H1 (cell line): ENCODE measurements at regions not wholly inside any gene's neighbourhood (a gene's known extent, or its start where the extent isn't known, plus 50 kb on each side); places are given as distances from the start of the nearest gene placed in this dataset.

ENCODE experiments used
- CTCF ChIA-PET: fragments of 300-600 bp; sonication (Branson Sonifier 250); formaldehyde crosslinking; loops from one replicate; lab custom pipeline; 2021; ENCODE audit not compliant: partially characterized antibody; lab: Charles Lee
- POLR2A ChIA-PET: fragments of 300-600 bp; sonication (Branson Sonifier 250); formaldehyde crosslinking; loops from one replicate; lab custom pipeline; 2021; ENCODE audit warnings: inconsistent platforms; ENCODE audit not compliant: partially characterized antibody; lab: Charles Lee
- DNase-seq, 2 experiments: peaks; one replicate each; pipeline versions ENCODE4 v3.0.0 to v3.0.0-alpha.2; 2010 to 2022; ENCODE audit warnings: low spot score in 2 of 2, low read depth in 1 of 2, mixed read lengths in 1 of 2
- FAIRE-seq: peaks from 2 replicates; lab custom pipeline; 2011; peaks lifted over from hg19 to GRCh38; lab: Jason Lieb, UNC
- H2AFZ ChIP-seq: 2 replicates; pipeline ENCODE4 v1.8.1; 2012; ENCODE audit warnings: low read length, inconsistent platforms
- H2AK5ac ChIP-seq: 2 replicates; pipeline ENCODE4 v1.6.1; 2013; ENCODE audit warnings: low read depth, low read length
- H2BK120ac ChIP-seq: replicated peaks from 2 replicates; pipeline ENCODE3; 2013; ENCODE audit warnings: low read depth, low read length, inconsistent platforms
- H2BK12ac ChIP-seq: 2 replicates; pipeline ENCODE4 v1.6.1; 2013; ENCODE audit warnings: low read depth, low read length
- H2BK15ac ChIP-seq: 2 replicates; pipeline ENCODE4 v1.6.1; 2013; ENCODE audit warnings: low read length
- H2BK20ac ChIP-seq: 2 replicates; pipeline ENCODE4 v1.6.1; 2013; ENCODE audit warnings: low read length
- H2BK5ac ChIP-seq: 2 replicates; pipeline ENCODE4 v1.6.1; 2013; ENCODE audit warnings: low read depth, low read length
- H3K14ac ChIP-seq: 2 replicates; pipeline ENCODE4 v1.6.1; 2013; ENCODE audit warnings: inconsistent platforms; ENCODE audit not compliant: insufficient read length
- H3K18ac ChIP-seq: 2 replicates; pipeline ENCODE4 v1.6.1; 2013; ENCODE audit warnings: low read length; ENCODE audit errors: extremely low read depth
- H3K23ac ChIP-seq: 2 replicates; pipeline ENCODE4 v1.6.1; 2013; ENCODE audit warnings: inconsistent platforms; ENCODE audit not compliant: insufficient read length
- H3K23me2 ChIP-seq: 2 replicates; pipeline ENCODE4 v1.6.1; 2013; ENCODE audit warnings: low read depth, low read length
- H3K27ac ChIP-seq: 2 replicates; pipeline ENCODE4 v1.6.1; 2011; ENCODE audit warnings: low read depth, low read length, inconsistent platforms
- H3K27me3 ChIP-seq, 4 experiments: replicated peaks in 1 of 4; 1 replicate in 1 of 4; 2 replicates in 3 of 4; pipeline versions ENCODE4 v1.6.1 to v1.8.1; 2011 to 2013; ENCODE audit warnings: low read length in 3 of 4, mild to moderate bottlenecking in 3 of 4, inconsistent platforms in 2 of 4, mixed read lengths in 2 of 4, moderate library complexity in 1 of 4; ENCODE audit not compliant: control insufficient read depth in 3 of 4, insufficient read depth in 3 of 4; ENCODE audit errors: extremely low read depth in 1 of 4
- H3K36me3 ChIP-seq, 4 experiments: 2 replicates each; pipeline versions ENCODE4 v1.6.1 to v1.8.1; 2011 to 2013; ENCODE audit warnings: mild to moderate bottlenecking in 4 of 4, low read length in 3 of 4, moderate library complexity in 2 of 4, control low read depth in 1 of 4, inconsistent platforms in 1 of 4; ENCODE audit not compliant: insufficient read depth in 4 of 4, control insufficient read depth in 2 of 4
- H3K4ac ChIP-seq: replicated peaks from 2 replicates; pipeline ENCODE3; 2013; ENCODE audit warnings: low read length, low read depth, mixed read lengths, inconsistent platforms; ENCODE audit not compliant: insufficient read length
- H3K4me1 ChIP-seq, 4 experiments: replicated peaks in 1 of 4; 1 replicate in 1 of 4; 2 replicates in 3 of 4; pipeline versions ENCODE4 v1.6.1 to v1.8.1; 2011 to 2013; ENCODE audit warnings: low read length in 3 of 4, inconsistent platforms in 2 of 4, mixed read lengths in 1 of 4; ENCODE audit not compliant: insufficient read depth in 4 of 4, control insufficient read depth in 3 of 4
- H3K4me2 ChIP-seq, 2 experiments: 2 replicates each; pipeline versions ENCODE4 v1.6.1 to v1.8.1; 2011 to 2013; ENCODE audit warnings: low read depth in 2 of 2, low read length in 2 of 2, control low read depth in 1 of 2, inconsistent platforms in 1 of 2, mild to moderate bottlenecking in 1 of 2; ENCODE audit not compliant: insufficient read depth in 1 of 2
- H3K4me3 ChIP-seq, 4 experiments: fragments of 200-600, 300-600 bp in 1 of 4; sonication (generic), shearing (Covaris generic), sonication (Bioruptor Twin) in 1 of 4; 2 replicates each; pipeline versions ENCODE4 v1.5.1 to v1.8.1; 2011 to 2016; ENCODE audit warnings: low read length in 4 of 4, low read depth in 3 of 4, control low read depth in 2 of 4, inconsistent platforms in 2 of 4, mild to moderate bottlenecking in 2 of 4, mixed read lengths in 1 of 4, moderate library complexity in 1 of 4; ENCODE audit not compliant: insufficient read depth in 2 of 4; ENCODE audit errors: extremely low read depth in 1 of 4
- H3K56ac ChIP-seq: replicated peaks from 2 replicates; pipeline ENCODE3; 2013; ENCODE audit warnings: low read depth, mild to moderate bottlenecking, mixed read lengths, low read length, inconsistent platforms; ENCODE audit not compliant: insufficient read length
- H3K79me1 ChIP-seq: 2 replicates; pipeline ENCODE4 v1.6.1; 2013; ENCODE audit warnings: low read depth, low read length, control low read depth
- H3K79me2 ChIP-seq, 2 experiments: 2 replicates each; pipeline versions ENCODE4 v1.6.1 to v1.8.1; 2012 to 2013; ENCODE audit warnings: low read length in 2 of 2, mild to moderate bottlenecking in 2 of 2, inconsistent platforms in 1 of 2; ENCODE audit not compliant: insufficient read depth in 2 of 2, control insufficient read depth in 1 of 2
- H3K9ac ChIP-seq, 4 experiments: replicated peaks in 1 of 4; 1 replicate in 1 of 4; 2 replicates in 3 of 4; pipeline versions ENCODE4 v1.6.1 to v1.8.1; 2011 to 2013; ENCODE audit warnings: low read depth in 3 of 4, low read length in 3 of 4, control low read depth in 2 of 4, mild to moderate bottlenecking in 2 of 4, moderate library complexity in 2 of 4, inconsistent platforms in 1 of 4; ENCODE audit errors: extremely low read depth in 1 of 4
- H3K9me3 ChIP-seq, 2 experiments: 2 replicates each; pipeline versions ENCODE4 v1.6.1 to v1.8.1; 2012 to 2013; ENCODE audit warnings: mild to moderate bottlenecking in 2 of 2, moderate library complexity in 2 of 2, control low read depth in 1 of 2, inconsistent platforms in 1 of 2, low read depth in 1 of 2, low read length in 1 of 2, mixed read lengths in 1 of 2; ENCODE audit not compliant: insufficient read depth in 2 of 2
- H4K20me1 ChIP-seq, 2 experiments: replicated peaks in 1 of 2; 2 replicates each; pipeline versions ENCODE3 to v1.8.1; 2011 to 2013; ENCODE audit warnings: inconsistent platforms in 2 of 2, low read length in 2 of 2, mild to moderate bottlenecking in 1 of 2; ENCODE audit not compliant: insufficient read depth in 2 of 2, control insufficient read depth in 1 of 2
- H4K5ac ChIP-seq: 2 replicates; pipeline ENCODE4 v1.6.1; 2013; ENCODE audit warnings: low read length, low read depth, mixed read lengths, inconsistent platforms; ENCODE audit not compliant: insufficient read length
- H4K8ac ChIP-seq: 2 replicates; pipeline ENCODE4 v1.8.0; 2013; ENCODE audit warnings: mild to moderate bottlenecking, moderate library complexity, low read length, inconsistent platforms; ENCODE audit not compliant: insufficient read depth; ENCODE audit errors: extremely low read depth
- H4K91ac ChIP-seq: replicated peaks from 2 replicates; pipeline ENCODE3; 2013; ENCODE audit warnings: low read length, mixed read lengths, inconsistent platforms; ENCODE audit not compliant: insufficient read length
- ASH2L ChIP-seq: fragments of 200-600, 300-600 bp; sonication (generic); IDR thresholded peaks from one replicate; pipeline ENCODE4 v1.7.1; 2017; ENCODE audit warnings: low read length
- HDAC6 ChIP-seq: IDR thresholded peaks from one replicate; pipeline ENCODE4 v1.7.1; 2012; ENCODE audit warnings: low read depth, mild to moderate bottlenecking, inconsistent platforms, low read length, moderate library complexity
- RBBP5 ChIP-seq: IDR thresholded peaks from 2 replicates; pipeline ENCODE4 v1.7.1; 2012; ENCODE audit warnings: low read depth, mild to moderate bottlenecking, inconsistent platforms, low read length, moderate library complexity, borderline replicate concordance
- RXRA ChIP-seq: IDR thresholded peaks from 2 replicates; pipeline ENCODE4 v1.6.1; 2011; ENCODE audit warnings: low read depth, mild to moderate bottlenecking, low read length, moderate library complexity; ENCODE audit not compliant: insufficient read depth
- SP2 ChIP-seq: IDR thresholded peaks from 2 replicates; pipeline ENCODE4 v1.6.1; 2012; ENCODE audit warnings: mild to moderate bottlenecking, low read length, inconsistent platforms
- SRF ChIP-seq: IDR thresholded peaks from 2 replicates; pipeline ENCODE4 v1.6.1; 2011; ENCODE audit warnings: mild to moderate bottlenecking, low read depth, low read length, moderate library complexity
- TCF12 ChIP-seq: IDR thresholded peaks from 2 replicates; pipeline ENCODE4 v1.6.1; 2011; ENCODE audit warnings: low read depth, mild to moderate bottlenecking, low read length
- YY1 ChIP-seq: IDR thresholded peaks from 2 replicates; pipeline ENCODE4 v1.6.1; 2011; ENCODE audit warnings: low read depth, mild to moderate bottlenecking, low read length
- WGBS, 2 experiments: shearing (Covaris generic) in 1 of 2; methylation state at CpG; one replicate each; pipeline versions ENCODE4 v1.1.6 to v1.1.7; 2013 to 2015; ENCODE audit warnings: low lambda C conversion rate in 2 of 2, mixed read lengths in 2 of 2, inconsistent platforms in 1 of 2, low coverage in 1 of 2, missing lambda C conversion rate in 1 of 2; ENCODE audit not compliant: insufficient replicate concordance in 2 of 2, insufficient coverage in 1 of 2, insufficient read length in 1 of 2; ENCODE audit errors: extremely low coverage in 1 of 2, missing lambda C conversion rate in 1 of 2; 5-methylcytosine and 5-hydroxymethylcytosine counted together
- TF ChIP-seq, protein P1 (sequence below): IDR thresholded peaks from 2 replicates; pipeline ENCODE4 v1.6.1; 2012; ENCODE audit warnings: inconsistent platforms

DNA sequence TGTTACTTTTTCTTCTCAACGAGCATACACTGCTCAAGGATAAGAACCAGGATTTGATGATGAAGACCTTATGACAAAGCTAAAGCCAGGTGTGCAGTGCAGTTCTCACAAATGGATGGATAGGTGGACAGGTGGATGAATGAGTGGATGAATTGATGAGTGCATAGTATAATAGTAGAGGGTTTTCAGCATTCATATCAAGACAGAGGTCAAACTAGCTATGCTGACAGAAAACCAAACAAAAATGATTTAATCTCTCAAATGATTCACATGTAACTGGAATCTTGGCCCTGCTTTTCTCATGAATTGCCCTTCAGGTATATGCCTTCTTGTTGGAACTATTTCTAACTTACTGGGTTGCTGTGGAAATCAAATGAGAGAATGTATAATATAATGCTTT lies 240.9 kb downstream of the BCAT1 start:
- Histone ChIP-seq H2AFZ (no peak overlapping the region), H4K5ac (no peak overlapping the region), H4K20me1 (no peaks in the 10 kb centered on the region), H3K14ac (no peak overlapping the region), H3K9me3 (no peaks in the 10 kb centered on the region), H3K4me1 (no peaks in the 10 kb centered on the region), H3K79me2 (no peaks in the 10 kb centered on the region), H3K23me2 (no peaks in the 10 kb centered on the region; the same call in 1 of the 2 replicates), H2BK120ac (no peak overlapping the region), H3K18ac (no peak overlapping the region), H3K4me2 (no peak overlapping the region), H4K8ac (no peak overlapping the region), H2BK20ac (no peak overlapping the region), H3K4ac (no peak overlapping the region), H3K4me3 (no peak overlapping the region), H3K36me3 (no peaks in the 10 kb centered on the region), H2BK5ac (no peak overlapping the region), H2BK15ac (no peak overlapping the region), H3K27me3 (no peaks in the 10 kb centered on the region), H2BK12ac (no peak overlapping the region), H3K23ac (no peak overlapping the region), H3K79me1 (no peaks in the 10 kb centered on the region), H3K9ac (no peak overlapping the region), H3K27ac (no peak overlapping the region), H3K56ac (no peak overlapping the region), H4K91ac (no peak overlapping the region), H2AK5ac (no peak overlapping the region)
- TF ChIP-seq, protein P1, sequence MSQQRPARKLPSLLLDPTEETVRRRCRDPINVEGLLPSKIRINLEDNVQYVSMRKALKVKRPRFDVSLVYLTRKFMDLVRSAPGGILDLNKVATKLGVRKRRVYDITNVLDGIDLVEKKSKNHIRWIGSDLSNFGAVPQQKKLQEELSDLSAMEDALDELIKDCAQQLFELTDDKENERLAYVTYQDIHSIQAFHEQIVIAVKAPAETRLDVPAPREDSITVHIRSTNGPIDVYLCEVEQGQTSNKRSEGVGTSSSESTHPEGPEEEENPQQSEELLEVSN = no peak
- TF ChIP-seq HDAC6 (no peak), SRF (no peak), TCF12 (no peak), SP2 (no peak), ASH2L (no peak), RBBP5 (no peak), RXRA (no peak), YY1 (no peak)
- no peak for FAIRE-seq
- ChIA-PET CTCF (interaction anchor here (0.6 to 0.9 kb wide), 2 partner anchors 12 to 29 kb away, joined by 3 read pairs; no protein-coding TSS in a partner anchor), POLR2A (no interaction called here)
- 80% methylated on average over 1 of the region's 1 CpG; no CpG with 5 or more reads in 1 of the 2 experiments for WGBS, 2 experiments
- DNase-seq = no peak
